GM12892 (cell line): ENCODE measurements at regions not wholly inside any gene's neighbourhood (a gene's known extent, or its start where the extent isn't known, plus 50 kb on each side); places are given as distances from the start of the nearest gene placed in this dataset.
"Not testable (repeated sequence)": the region's sequence is repeated elsewhere in the genome, so short reads cannot be mapped to it uniquely, and the experiment has no call there.

Source experiments
- POLR2AphosphoS5 ChIP-seq: IDR thresholded peaks from 2 replicates; pipeline ENCODE4 v1.6.1; 2011; ENCODE audit warnings: low read depth, low read length, control low read depth
- TAF1 ChIP-seq: IDR thresholded peaks from 2 replicates; pipeline ENCODE4 v1.6.1; 2011; ENCODE audit warnings: low read depth, mild to moderate bottlenecking, control low read depth, low read length, borderline replicate concordance

GRCh38 chr4:118575726-118576125, 109.5 kb upstream of the METTL14 start:
- TF ChIP-seq TAF1, POLR2AphosphoS5: not testable (repeated sequence)
